Neural cell (in vitro differentiated cells): ENCODE measurements at regions not wholly inside any gene's neighbourhood (a gene's known extent, or its start where the extent isn't known, plus 50 kb on each side); places are given as distances from the start of the nearest gene placed in this dataset.

ENCODE experiments used
- H2AFZ ChIP-seq: fragments of 200-600, 300-800 bp; sonication (generic), shearing (Covaris generic); 2 replicates; pipeline ENCODE4 v1.6.0; 2014; ENCODE audit warnings: low read depth, mild to moderate bottlenecking, antibody characterized with exemption, low read length, moderate library complexity
- H3F3A ChIP-seq: fragments of 200-600 bp; shearing (Covaris generic); 2 replicates; pipeline ENCODE4 v1.6.1; 2016; ENCODE audit warnings: mild to moderate bottlenecking, moderate library complexity, mixed read lengths, antibody characterized with exemption, low read length; ENCODE audit not compliant: insufficient read depth, poor library complexity, severe bottlenecking
- H3K27ac ChIP-seq: fragments of 200-600, 300-800 bp; sonication (generic), shearing (Covaris generic); 2 replicates; pipeline ENCODE4 v1.5.1; 2014; ENCODE audit warnings: mild to moderate bottlenecking, low read length, moderate library complexity
- H3K27me3 ChIP-seq: fragments of 300-800, 200-600 bp; sonication (generic), shearing (Covaris generic); 2 replicates; pipeline ENCODE4 v1.6.0; 2014; ENCODE audit warnings: mild to moderate bottlenecking, low read depth, low read length, moderate library complexity; ENCODE audit not compliant: insufficient read depth
- H3K36me3 ChIP-seq: fragments of 300-800, 200-600 bp; sonication (generic), shearing (Covaris generic); 2 replicates; pipeline ENCODE4 v1.5.1; 2014; ENCODE audit warnings: mild to moderate bottlenecking, antibody characterized with exemption, low read length, moderate library complexity; ENCODE audit not compliant: insufficient read depth
- H3K4me2 ChIP-seq: fragments of 300-800, 200-600 bp; sonication (generic), shearing (Covaris generic); 2 replicates; pipeline ENCODE4 v1.6.0; 2014; ENCODE audit warnings: mild to moderate bottlenecking, low read length
- H3K4me3 ChIP-seq: fragments of 300-800, 200-600 bp; sonication (generic), shearing (Covaris generic); 2 replicates; pipeline ENCODE4 v1.5.1; 2014; ENCODE audit warnings: mild to moderate bottlenecking, low read length, moderate library complexity
- H3K79me2 ChIP-seq: fragments of 200-600 bp; shearing (Covaris generic); replicated peaks from 2 replicates; pipeline ENCODE4 v1.6.0; 2014; ENCODE audit warnings: mild to moderate bottlenecking, low read length, moderate library complexity; ENCODE audit not compliant: insufficient read depth
- H3K9ac ChIP-seq: fragments of 300-800, 200-600 bp; sonication (generic), shearing (Covaris generic); 2 replicates; pipeline ENCODE4 v1.6.1; 2016; ENCODE audit warnings: mild to moderate bottlenecking, low read length, mixed read lengths
- H3K9me2 ChIP-seq: fragments of 200-600 bp; shearing (Covaris generic); 2 replicates; pipeline ENCODE4 v1.6.1; 2016; ENCODE audit warnings: mild to moderate bottlenecking, low read length, mixed read lengths; ENCODE audit not compliant: insufficient read depth
- H3K9me3 ChIP-seq: fragments of 200-600, 300-800 bp; sonication (generic), shearing (Covaris generic); 2 replicates; pipeline ENCODE4 v1.6.1; 2016; ENCODE audit warnings: mild to moderate bottlenecking, mixed run types, low read length, moderate library complexity, mixed read lengths
- H4K20me1 ChIP-seq: fragments of 200-600 bp; shearing (Covaris generic); 2 replicates; pipeline ENCODE4 v1.6.1; 2016; ENCODE audit warnings: mild to moderate bottlenecking, mixed run types; ENCODE audit not compliant: insufficient read depth
- CTCF ChIP-seq: fragments of 450-650 bp; IDR thresholded peaks from 2 replicates; pipeline ENCODE4 v1.5.1; 2014; ENCODE audit warnings: antibody characterized with exemption, mild to moderate bottlenecking, moderate library complexity; ENCODE audit not compliant: poor library complexity, severe bottlenecking
- EP300 ChIP-seq: fragments of 450-650 bp; conservative IDR thresholded peaks from 2 replicates; pipeline ENCODE4 v1.6.1; 2014; ENCODE audit warnings: antibody characterized with exemption, mild to moderate bottlenecking, moderate library complexity; ENCODE audit not compliant: poor library complexity, severe bottlenecking
- EZH2 ChIP-seq: fragments of 200-600, 300-800 bp; shearing (Covaris generic), sonication (generic); IDR thresholded peaks from 2 replicates; pipeline ENCODE4 v1.6.1; 2014; ENCODE audit warnings: antibody characterized with exemption, low read length, borderline replicate concordance, mild to moderate bottlenecking; ENCODE audit not compliant: insufficient read depth, poor library complexity, severe bottlenecking
- MXI1 ChIP-seq: fragments of 450-650 bp; conservative IDR thresholded peaks from 2 replicates; pipeline ENCODE4 v1.6.1; 2014; ENCODE audit warnings: antibody characterized with exemption, mild to moderate bottlenecking; ENCODE audit not compliant: poor library complexity, severe bottlenecking
- POLR2AphosphoS5 ChIP-seq: IDR thresholded peaks from 2 replicates; pipeline ENCODE4 v1.6.1; 2012
- RAD21 ChIP-seq: fragments of 450-650 bp; conservative IDR thresholded peaks from 2 replicates; pipeline ENCODE4 v1.6.1; 2014; ENCODE audit warnings: antibody characterized with exemption, mild to moderate bottlenecking, moderate library complexity
- REST ChIP-seq: IDR thresholded peaks from 2 replicates; pipeline ENCODE4 v1.6.1; 2012; ENCODE audit warnings: borderline replicate concordance
- SMC3 ChIP-seq: fragments of 450-650 bp; conservative IDR thresholded peaks from 2 replicates; pipeline ENCODE4 v1.6.1; 2014; ENCODE audit warnings: antibody characterized with exemption, mild to moderate bottlenecking, moderate library complexity; ENCODE audit not compliant: poor library complexity
- TAF1 ChIP-seq: IDR thresholded peaks from 2 replicates; pipeline ENCODE4 v1.6.1; 2012; ENCODE audit warnings: low read depth

GRCh38 chr5:42974536-42974935 lies 65.6 kb downstream of the ANXA2R start:
- no peaks in the 10 kb centered on the region for H3F3A ChIP-seq
- no peak overlapping the region for H2AFZ ChIP-seq
- H3K4me3 ChIP-seq, result no peak overlapping the region
- no peak overlapping the region for H3K27ac ChIP-seq
- no peak overlapping the region for H3K9ac ChIP-seq
- H4K20me1 ChIP-seq, result no peaks in the 10 kb centered on the region
- no peaks in the 10 kb centered on the region for H3K36me3 ChIP-seq
- TF ChIP-seq RAD21 (no peak), POLR2AphosphoS5 (no peak), CTCF (no peak), SMC3 (no peak), EZH2 (no peak), TAF1 (no peak), EP300 (no peak), MXI1 (no peak), REST (no peak)
- H3K4me2 ChIP-seq, result no peak overlapping the region
- H3K9me3 ChIP-seq, result no peaks in the 10 kb centered on the region
- H3K79me2 ChIP-seq, result no peaks in the 10 kb centered on the region
- no peaks in the 10 kb centered on the region for H3K9me2 ChIP-seq
- no peaks in the 10 kb centered on the region for H3K27me3 ChIP-seq

- no peak for TF ChIP-seq POLR2AphosphoS5
- TF ChIP-seq EP300, result no peak
- no peak for TF ChIP-seq RAD21
- no peak for TF ChIP-seq MXI1
- TF ChIP-seq CTCF, result no peak
- no peak for TF ChIP-seq SMC3
- no peak for TF ChIP-seq TAF1
- no peak for TF ChIP-seq REST
- no peak for TF ChIP-seq EZH2
- Histone ChIP-seq H3K9ac (no peak overlapping the region), H3F3A (no peaks in the 10 kb centered on the region), H3K9me3 (no peaks in the 10 kb centered on the region), H4K20me1 (no peaks in the 10 kb centered on the region), H3K79me2 (no peaks in the 10 kb centered on the region), H3K9me2 (no peaks in the 10 kb centered on the region), H3K27ac (no peak overlapping the region), H3K4me3 (no peak overlapping the region), H3K4me2 (no peak overlapping the region), H2AFZ (no peak overlapping the region), H3K27me3 (no peaks in the 10 kb centered on the region), H3K36me3 (no peaks in the 10 kb centered on the region)
These were observed 69.2 kb downstream of the ANXA2R start for GRCh38 chr5:42970636-42971559.
